WTC11 (cell line): ENCODE measurements at regions not wholly inside any gene's neighbourhood (a gene's known extent, or its start where the extent isn't known, plus 50 kb on each side); places are given as distances from the start of the nearest gene placed in this dataset.

ENCODE experiments used
- ATAC-seq: fragments of 200-7000 bp; cut with Tn5 transposase; 2 replicates; pipeline ENCODE4 v1.10.0; 2021; ENCODE audit warnings: mild to moderate bottlenecking, moderate library complexity
- CTCF ChIA-PET: fragments of 300-600 bp; sonication (Branson Sonifier 250); formaldehyde crosslinking; loops from one replicate; lab custom pipeline; 2021; ENCODE audit warnings: antibody characterized with exemption; lab: Charles Lee
- POLR2A ChIA-PET: fragments of 350-600 bp; sonication (Branson Sonifier 250); formaldehyde crosslinking; loops from one replicate; lab custom pipeline; 2021; ENCODE audit warnings: antibody characterized with exemption; lab: Charles Lee
- DNase-seq: peaks from one replicate; pipeline ENCODE4 v3.0.0; 2021; ENCODE audit warnings: low spot score
- H3K27ac Mint-ChIP-seq: 2 replicates; pipeline ENCODE4 v1.8.0; 2021; ENCODE audit warnings: mixed read lengths
- H3K27me3 Mint-ChIP-seq: 2 replicates; pipeline ENCODE4 v1.8.0; 2021; ENCODE audit warnings: low read depth, mild to moderate bottlenecking, moderate library complexity, mixed read lengths
- H3K36me3 Mint-ChIP-seq: 2 replicates; pipeline ENCODE4 v1.8.0; 2021; ENCODE audit warnings: mixed read lengths
- H3K4me1 Mint-ChIP-seq: 2 replicates; pipeline ENCODE4 v1.8.0; 2022; ENCODE audit warnings: mixed read lengths
- H3K4me3 Mint-ChIP-seq: 2 replicates; pipeline ENCODE4 v1.8.0; 2021; ENCODE audit warnings: mild to moderate bottlenecking, moderate library complexity, mixed read lengths
- H3K9me3 Mint-ChIP-seq: 2 replicates; pipeline ENCODE4 v1.8.0; 2021; ENCODE audit warnings: mixed read lengths
- FOXK1 ChIP-seq: sonication (generic); formaldehyde crosslinking; IDR thresholded peaks from 2 replicates; pipeline ENCODE4 v1.8.0; 2022; ENCODE audit warnings: mild to moderate bottlenecking, moderate library complexity, missing genetic modification reagents
- HMGA2 ChIP-seq: fragments of 250-450 bp; sonication (Bioruptor Pico); IDR thresholded peaks from 2 replicates; pipeline ENCODE4 v1.4.0; 2021; ENCODE audit warnings: mild to moderate bottlenecking, moderate library complexity
- JAZF1 ChIP-seq: fragments of 250-450 bp; sonication (Bioruptor Pico); IDR thresholded peaks from 2 replicates; pipeline ENCODE4 v1.9.0; 2021; ENCODE audit warnings: moderate library complexity, mild to moderate bottlenecking, inconsistent platforms
- NR2C2 ChIP-seq: sonication (generic); formaldehyde crosslinking; IDR thresholded peaks from 2 replicates; pipeline ENCODE4 v1.8.0; 2022; ENCODE audit warnings: mild to moderate bottlenecking, missing genetic modification reagents
- TP53 ChIP-seq: sonication (generic); formaldehyde crosslinking; IDR thresholded peaks from 2 replicates; pipeline ENCODE4 v1.8.1; 2023; ENCODE audit warnings: mild to moderate bottlenecking, missing genetic modification reagents
- ZNF317 ChIP-seq: sonication (generic); formaldehyde crosslinking; IDR thresholded peaks from 2 replicates; pipeline ENCODE4 v1.8.1; 2023; ENCODE audit warnings: low read depth, mild to moderate bottlenecking, moderate library complexity, missing genetic modification reagents, borderline replicate concordance
- TF ChIP-seq, protein P1 (sequence below): sonication (generic); formaldehyde crosslinking; IDR thresholded peaks from 2 replicates; pipeline ENCODE4 v1.8.0; 2022; ENCODE audit warnings: mild to moderate bottlenecking, missing genetic modification reagents
- TF ChIP-seq, protein P2 (sequence below): fragments of 250-450 bp; sonication (Bioruptor Pico); IDR thresholded peaks from 2 replicates; pipeline ENCODE4 v1.9.0; 2021; ENCODE audit warnings: mild to moderate bottlenecking, borderline replicate concordance
- TF ChIP-seq, protein P3 (sequence below): fragments of 250-450 bp; sonication (Bioruptor Pico); IDR thresholded peaks from 2 replicates; pipeline ENCODE4 v1.9.0; 2021; ENCODE audit warnings: mild to moderate bottlenecking
- TF ChIP-seq, protein P4 (sequence below): fragments of 250-450 bp; sonication (Bioruptor Pico); IDR thresholded peaks from 2 replicates; pipeline ENCODE4 v2.1.2; 2022; ENCODE audit warnings: mild to moderate bottlenecking, moderate library complexity
- TF ChIP-seq, protein P5 (sequence below): sonication (generic); formaldehyde crosslinking; IDR thresholded peaks from 2 replicates; pipeline ENCODE4 v1.8.0; 2023; ENCODE audit warnings: missing genetic modification reagents, mild to moderate bottlenecking, borderline replicate concordance

GRCh38 chr6:105879146-105879545 is 207.0 kb upstream of the PRDM1 start (continued):
- TF ChIP-seq, protein P1, sequence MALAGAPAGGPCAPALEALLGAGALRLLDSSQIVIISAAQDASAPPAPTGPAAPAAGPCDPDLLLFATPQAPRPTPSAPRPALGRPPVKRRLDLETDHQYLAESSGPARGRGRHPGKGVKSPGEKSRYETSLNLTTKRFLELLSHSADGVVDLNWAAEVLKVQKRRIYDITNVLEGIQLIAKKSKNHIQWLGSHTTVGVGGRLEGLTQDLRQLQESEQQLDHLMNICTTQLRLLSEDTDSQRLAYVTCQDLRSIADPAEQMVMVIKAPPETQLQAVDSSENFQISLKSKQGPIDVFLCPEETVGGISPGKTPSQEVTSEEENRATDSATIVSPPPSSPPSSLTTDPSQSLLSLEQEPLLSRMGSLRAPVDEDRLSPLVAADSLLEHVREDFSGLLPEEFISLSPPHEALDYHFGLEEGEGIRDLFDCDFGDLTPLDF (CRISPR knock-in tag), result no peak
- TF ChIP-seq FOXK1, result no peak
- TF ChIP-seq, all 79 proteins: peak for 0

DNA sequence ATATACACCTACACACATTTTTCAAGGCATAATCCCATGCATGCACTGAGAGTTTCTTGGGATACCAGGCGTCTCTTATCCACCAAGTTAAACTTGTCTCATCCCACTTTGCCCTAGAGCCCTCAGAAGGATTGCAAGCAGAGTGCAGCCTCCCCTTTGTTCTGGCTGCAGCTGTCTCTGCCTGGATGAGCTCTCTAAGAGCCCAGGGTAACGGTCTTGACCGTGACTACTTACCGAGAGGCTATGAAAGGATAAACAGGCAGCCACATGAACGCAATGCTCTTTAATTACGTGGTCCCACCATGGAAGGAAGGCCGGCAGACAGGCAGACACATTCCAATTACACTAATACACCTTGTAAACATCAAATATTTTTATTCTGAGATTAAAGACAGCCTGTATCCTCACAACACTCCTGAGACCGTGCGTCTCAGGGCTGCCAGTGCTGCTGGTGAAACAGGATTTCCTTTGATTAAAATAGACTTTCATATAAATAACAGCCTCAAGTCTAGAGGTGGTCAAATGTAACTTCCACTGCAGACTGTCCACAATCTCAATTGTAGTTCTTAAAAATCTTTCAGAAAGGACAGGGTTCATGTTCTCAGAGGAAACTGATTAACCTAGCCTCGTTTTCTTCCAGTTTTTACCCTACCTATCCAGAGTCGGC is 210.0 kb upstream of the PRDM1 start:
- CTCF ChIA-PET, result no interaction called here
- POLR2A ChIA-PET, result no interaction called here
- no peak overlapping the region for H3K4me3 Mint-ChIP-seq
- ATAC-seq, result no peak
- H3K4me1 Mint-ChIP-seq, result peaks cover 13% of the 10 kb centered on the region
- H3K9me3 Mint-ChIP-seq, result no peaks in the 10 kb centered on the region
- DNase-seq, result no peak
- no peaks in the 10 kb centered on the region for H3K36me3 Mint-ChIP-seq
- no peak overlapping the region for H3K27ac Mint-ChIP-seq
- TF ChIP-seq, protein P2, sequence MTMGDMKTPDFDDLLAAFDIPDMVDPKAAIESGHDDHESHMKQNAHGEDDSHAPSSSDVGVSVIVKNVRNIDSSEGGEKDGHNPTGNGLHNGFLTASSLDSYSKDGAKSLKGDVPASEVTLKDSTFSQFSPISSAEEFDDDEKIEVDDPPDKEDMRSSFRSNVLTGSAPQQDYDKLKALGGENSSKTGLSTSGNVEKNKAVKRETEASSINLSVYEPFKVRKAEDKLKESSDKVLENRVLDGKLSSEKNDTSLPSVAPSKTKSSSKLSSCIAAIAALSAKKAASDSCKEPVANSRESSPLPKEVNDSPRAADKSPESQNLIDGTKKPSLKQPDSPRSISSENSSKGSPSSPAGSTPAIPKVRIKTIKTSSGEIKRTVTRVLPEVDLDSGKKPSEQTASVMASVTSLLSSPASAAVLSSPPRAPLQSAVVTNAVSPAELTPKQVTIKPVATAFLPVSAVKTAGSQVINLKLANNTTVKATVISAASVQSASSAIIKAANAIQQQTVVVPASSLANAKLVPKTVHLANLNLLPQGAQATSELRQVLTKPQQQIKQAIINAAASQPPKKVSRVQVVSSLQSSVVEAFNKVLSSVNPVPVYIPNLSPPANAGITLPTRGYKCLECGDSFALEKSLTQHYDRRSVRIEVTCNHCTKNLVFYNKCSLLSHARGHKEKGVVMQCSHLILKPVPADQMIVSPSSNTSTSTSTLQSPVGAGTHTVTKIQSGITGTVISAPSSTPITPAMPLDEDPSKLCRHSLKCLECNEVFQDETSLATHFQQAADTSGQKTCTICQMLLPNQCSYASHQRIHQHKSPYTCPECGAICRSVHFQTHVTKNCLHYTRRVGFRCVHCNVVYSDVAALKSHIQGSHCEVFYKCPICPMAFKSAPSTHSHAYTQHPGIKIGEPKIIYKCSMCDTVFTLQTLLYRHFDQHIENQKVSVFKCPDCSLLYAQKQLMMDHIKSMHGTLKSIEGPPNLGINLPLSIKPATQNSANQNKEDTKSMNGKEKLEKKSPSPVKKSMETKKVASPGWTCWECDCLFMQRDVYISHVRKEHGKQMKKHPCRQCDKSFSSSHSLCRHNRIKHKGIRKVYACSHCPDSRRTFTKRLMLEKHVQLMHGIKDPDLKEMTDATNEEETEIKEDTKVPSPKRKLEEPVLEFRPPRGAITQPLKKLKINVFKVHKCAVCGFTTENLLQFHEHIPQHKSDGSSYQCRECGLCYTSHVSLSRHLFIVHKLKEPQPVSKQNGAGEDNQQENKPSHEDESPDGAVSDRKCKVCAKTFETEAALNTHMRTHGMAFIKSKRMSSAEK (CRISPR knock-in tag), result no peak
- TF ChIP-seq JAZF1, result no peak
- TF ChIP-seq, protein P3, sequence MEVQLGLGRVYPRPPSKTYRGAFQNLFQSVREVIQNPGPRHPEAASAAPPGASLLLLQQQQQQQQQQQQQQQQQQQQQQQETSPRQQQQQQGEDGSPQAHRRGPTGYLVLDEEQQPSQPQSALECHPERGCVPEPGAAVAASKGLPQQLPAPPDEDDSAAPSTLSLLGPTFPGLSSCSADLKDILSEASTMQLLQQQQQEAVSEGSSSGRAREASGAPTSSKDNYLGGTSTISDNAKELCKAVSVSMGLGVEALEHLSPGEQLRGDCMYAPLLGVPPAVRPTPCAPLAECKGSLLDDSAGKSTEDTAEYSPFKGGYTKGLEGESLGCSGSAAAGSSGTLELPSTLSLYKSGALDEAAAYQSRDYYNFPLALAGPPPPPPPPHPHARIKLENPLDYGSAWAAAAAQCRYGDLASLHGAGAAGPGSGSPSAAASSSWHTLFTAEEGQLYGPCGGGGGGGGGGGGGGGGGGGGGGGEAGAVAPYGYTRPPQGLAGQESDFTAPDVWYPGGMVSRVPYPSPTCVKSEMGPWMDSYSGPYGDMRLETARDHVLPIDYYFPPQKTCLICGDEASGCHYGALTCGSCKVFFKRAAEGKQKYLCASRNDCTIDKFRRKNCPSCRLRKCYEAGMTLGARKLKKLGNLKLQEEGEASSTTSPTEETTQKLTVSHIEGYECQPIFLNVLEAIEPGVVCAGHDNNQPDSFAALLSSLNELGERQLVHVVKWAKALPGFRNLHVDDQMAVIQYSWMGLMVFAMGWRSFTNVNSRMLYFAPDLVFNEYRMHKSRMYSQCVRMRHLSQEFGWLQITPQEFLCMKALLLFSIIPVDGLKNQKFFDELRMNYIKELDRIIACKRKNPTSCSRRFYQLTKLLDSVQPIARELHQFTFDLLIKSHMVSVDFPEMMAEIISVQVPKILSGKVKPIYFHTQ (CRISPR knock-in tag), result no peak
- TF ChIP-seq, protein P4, sequence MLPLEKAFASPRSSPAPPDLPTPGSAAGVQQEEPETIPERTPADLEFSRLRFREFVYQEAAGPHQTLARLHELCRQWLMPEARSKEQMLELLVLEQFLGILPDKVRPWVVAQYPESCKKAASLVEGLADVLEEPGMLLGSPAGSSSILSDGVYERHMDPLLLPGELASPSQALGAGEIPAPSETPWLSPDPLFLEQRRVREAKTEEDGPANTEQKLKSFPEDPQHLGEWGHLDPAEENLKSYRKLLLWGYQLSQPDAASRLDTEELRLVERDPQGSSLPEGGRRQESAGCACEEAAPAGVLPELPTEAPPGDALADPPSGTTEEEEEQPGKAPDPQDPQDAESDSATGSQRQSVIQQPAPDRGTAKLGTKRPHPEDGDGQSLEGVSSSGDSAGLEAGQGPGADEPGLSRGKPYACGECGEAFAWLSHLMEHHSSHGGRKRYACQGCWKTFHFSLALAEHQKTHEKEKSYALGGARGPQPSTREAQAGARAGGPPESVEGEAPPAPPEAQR (CRISPR knock-in tag), result no peak
- TF ChIP-seq TP53, result no peak
- TF ChIP-seq HMGA2, result no peak
- TF ChIP-seq ZNF317 (CRISPR knock-in tag), result no peak
- no peak for TF ChIP-seq NR2C2
- TF ChIP-seq FOXK1, result no peak
- TF ChIP-seq, protein P5, sequence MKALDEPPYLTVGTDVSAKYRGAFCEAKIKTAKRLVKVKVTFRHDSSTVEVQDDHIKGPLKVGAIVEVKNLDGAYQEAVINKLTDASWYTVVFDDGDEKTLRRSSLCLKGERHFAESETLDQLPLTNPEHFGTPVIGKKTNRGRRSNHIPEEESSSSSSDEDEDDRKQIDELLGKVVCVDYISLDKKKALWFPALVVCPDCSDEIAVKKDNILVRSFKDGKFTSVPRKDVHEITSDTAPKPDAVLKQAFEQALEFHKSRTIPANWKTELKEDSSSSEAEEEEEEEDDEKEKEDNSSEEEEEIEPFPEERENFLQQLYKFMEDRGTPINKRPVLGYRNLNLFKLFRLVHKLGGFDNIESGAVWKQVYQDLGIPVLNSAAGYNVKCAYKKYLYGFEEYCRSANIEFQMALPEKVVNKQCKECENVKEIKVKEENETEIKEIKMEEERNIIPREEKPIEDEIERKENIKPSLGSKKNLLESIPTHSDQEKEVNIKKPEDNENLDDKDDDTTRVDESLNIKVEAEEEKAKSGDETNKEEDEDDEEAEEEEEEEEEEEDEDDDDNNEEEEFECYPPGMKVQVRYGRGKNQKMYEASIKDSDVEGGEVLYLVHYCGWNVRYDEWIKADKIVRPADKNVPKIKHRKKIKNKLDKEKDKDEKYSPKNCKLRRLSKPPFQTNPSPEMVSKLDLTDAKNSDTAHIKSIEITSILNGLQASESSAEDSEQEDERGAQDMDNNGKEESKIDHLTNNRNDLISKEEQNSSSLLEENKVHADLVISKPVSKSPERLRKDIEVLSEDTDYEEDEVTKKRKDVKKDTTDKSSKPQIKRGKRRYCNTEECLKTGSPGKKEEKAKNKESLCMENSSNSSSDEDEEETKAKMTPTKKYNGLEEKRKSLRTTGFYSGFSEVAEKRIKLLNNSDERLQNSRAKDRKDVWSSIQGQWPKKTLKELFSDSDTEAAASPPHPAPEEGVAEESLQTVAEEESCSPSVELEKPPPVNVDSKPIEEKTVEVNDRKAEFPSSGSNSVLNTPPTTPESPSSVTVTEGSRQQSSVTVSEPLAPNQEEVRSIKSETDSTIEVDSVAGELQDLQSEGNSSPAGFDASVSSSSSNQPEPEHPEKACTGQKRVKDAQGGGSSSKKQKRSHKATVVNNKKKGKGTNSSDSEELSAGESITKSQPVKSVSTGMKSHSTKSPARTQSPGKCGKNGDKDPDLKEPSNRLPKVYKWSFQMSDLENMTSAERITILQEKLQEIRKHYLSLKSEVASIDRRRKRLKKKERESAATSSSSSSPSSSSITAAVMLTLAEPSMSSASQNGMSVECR (CRISPR knock-in tag), result no peak
- no peaks in the 10 kb centered on the region for H3K27me3 Mint-ChIP-seq
